PFSK-1 (cell line): ENCODE measurements at regions not wholly inside any gene's neighbourhood (a gene's known extent, or its start where the extent isn't known, plus 50 kb on each side); places are given as distances from the start of the nearest gene placed in this dataset.

Experiments used
- FOXP2 ChIP-seq: optimal IDR thresholded peaks from 2 replicates; pipeline ENCODE3; 2011; ENCODE audit warnings: borderline replicate concordance, control low read depth, inconsistent platforms; ENCODE audit not compliant: insufficient read depth; ENCODE audit errors: extremely low read length, extremely low read depth
- POLR2AphosphoS5 ChIP-seq: IDR thresholded peaks from 2 replicates; pipeline ENCODE4 v1.6.1; 2012; ENCODE audit warnings: low read depth, mild to moderate bottlenecking, control low read depth, low read length, moderate library complexity
- SIN3A ChIP-seq: IDR thresholded peaks from 2 replicates; pipeline ENCODE4 v1.6.1; 2012; ENCODE audit warnings: mild to moderate bottlenecking, low read length, moderate library complexity, borderline replicate concordance; ENCODE audit not compliant: insufficient read depth
- TAF1 ChIP-seq: IDR thresholded peaks from 2 replicates; pipeline ENCODE4 v1.6.1; 2012; ENCODE audit warnings: low read length, control low read depth, borderline replicate concordance; ENCODE audit not compliant: insufficient read depth
- TF ChIP-seq, protein P1 (sequence below), 2 experiments: IDR thresholded peaks; 2 replicates each; pipeline versions ENCODE4 v1.6.1 to v1.8.0; 2011 to 2012; ENCODE audit warnings: low read depth in 2 of 2, low read length in 2 of 2, control low read depth in 1 of 2, inconsistent platforms in 1 of 2, mild to moderate bottlenecking in 1 of 2, moderate library complexity in 1 of 2; ENCODE audit not compliant: insufficient read depth in 1 of 2

- TF ChIP-seq, protein P1, sequence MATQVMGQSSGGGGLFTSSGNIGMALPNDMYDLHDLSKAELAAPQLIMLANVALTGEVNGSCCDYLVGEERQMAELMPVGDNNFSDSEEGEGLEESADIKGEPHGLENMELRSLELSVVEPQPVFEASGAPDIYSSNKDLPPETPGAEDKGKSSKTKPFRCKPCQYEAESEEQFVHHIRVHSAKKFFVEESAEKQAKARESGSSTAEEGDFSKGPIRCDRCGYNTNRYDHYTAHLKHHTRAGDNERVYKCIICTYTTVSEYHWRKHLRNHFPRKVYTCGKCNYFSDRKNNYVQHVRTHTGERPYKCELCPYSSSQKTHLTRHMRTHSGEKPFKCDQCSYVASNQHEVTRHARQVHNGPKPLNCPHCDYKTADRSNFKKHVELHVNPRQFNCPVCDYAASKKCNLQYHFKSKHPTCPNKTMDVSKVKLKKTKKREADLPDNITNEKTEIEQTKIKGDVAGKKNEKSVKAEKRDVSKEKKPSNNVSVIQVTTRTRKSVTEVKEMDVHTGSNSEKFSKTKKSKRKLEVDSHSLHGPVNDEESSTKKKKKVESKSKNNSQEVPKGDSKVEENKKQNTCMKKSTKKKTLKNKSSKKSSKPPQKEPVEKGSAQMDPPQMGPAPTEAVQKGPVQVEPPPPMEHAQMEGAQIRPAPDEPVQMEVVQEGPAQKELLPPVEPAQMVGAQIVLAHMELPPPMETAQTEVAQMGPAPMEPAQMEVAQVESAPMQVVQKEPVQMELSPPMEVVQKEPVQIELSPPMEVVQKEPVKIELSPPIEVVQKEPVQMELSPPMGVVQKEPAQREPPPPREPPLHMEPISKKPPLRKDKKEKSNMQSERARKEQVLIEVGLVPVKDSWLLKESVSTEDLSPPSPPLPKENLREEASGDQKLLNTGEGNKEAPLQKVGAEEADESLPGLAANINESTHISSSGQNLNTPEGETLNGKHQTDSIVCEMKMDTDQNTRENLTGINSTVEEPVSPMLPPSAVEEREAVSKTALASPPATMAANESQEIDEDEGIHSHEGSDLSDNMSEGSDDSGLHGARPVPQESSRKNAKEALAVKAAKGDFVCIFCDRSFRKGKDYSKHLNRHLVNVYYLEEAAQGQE (IDR thresholded peaks at IDR 0.05; ENCODE audit: insufficient read depth in 1 of 2, low read depth in 2 of 2, low read length in 2 of 2): no peak
- TF ChIP-seq SIN3A (no peak), TAF1 (no peak), POLR2AphosphoS5 (no peak), FOXP2 (no peak)
These were observed 82.5 kb upstream of the SLC1A3 start for GRCh38 chr5:36523926-36524325.
